Kidney (tissue), 13 donors: ENCODE measurements at regions not wholly inside any gene's neighbourhood (a gene's known extent, or its start where the extent isn't known, plus 50 kb on each side); places are given as distances from the start of the nearest gene placed in this dataset.

Source experiments
- DNase-seq, 5 donors: peaks; one replicate each; pipeline ENCODE4 v3.0.0-alpha.2; 2013 to 2020
- FAIRE-seq: peaks from 2 replicates; lab custom pipeline; 2012; peaks lifted over from hg19 to GRCh38; lab: Jason Lieb, UNC
- H3K27ac ChIP-seq, 2 donors: one replicate each; pipeline ENCODE4 v1.7.0; 2013; ENCODE audit warnings: low read depth in 2 of 2, low read length in 2 of 2, inconsistent platforms in 1 of 2
- H3K27me3 ChIP-seq: one replicate; pipeline ENCODE4 v1.7.1; 2013; ENCODE audit warnings: low read length, inconsistent platforms; ENCODE audit not compliant: control insufficient read depth, insufficient read depth
- H3K36me3 ChIP-seq, 3 donors: one replicate each; pipeline versions ENCODE4 v1.7.0 to v1.7.1; 2013; ENCODE audit warnings: low read length in 3 of 3, control low read depth in 1 of 3, inconsistent platforms in 1 of 3; ENCODE audit not compliant: insufficient read depth in 3 of 3, control insufficient read depth in 2 of 3
- H3K4me1 ChIP-seq, 3 donors: one replicate each; pipeline versions ENCODE4 v1.7.0 to v1.7.1; 2013; ENCODE audit warnings: low read length in 3 of 3, inconsistent platforms in 1 of 3, low read depth in 1 of 3; ENCODE audit not compliant: control insufficient read depth in 2 of 3, insufficient read depth in 2 of 3
- H3K4me3 ChIP-seq, 3 donors: one replicate each; pipeline versions ENCODE4 v1.7.0 to v1.8.1; 2013; ENCODE audit warnings: low read length in 3 of 3, control low read depth in 1 of 3, inconsistent platforms in 1 of 3
- H3K9ac ChIP-seq, 3 donors: one replicate each; pipeline versions ENCODE4 v1.7.0 to v1.7.1; 2013; ENCODE audit warnings: low read length in 3 of 3, control low read depth in 1 of 3, inconsistent platforms in 1 of 3
- H3K9me3 ChIP-seq, 3 donors: one replicate each; pipeline versions ENCODE4 v1.7.0 to v1.7.1; 2013; ENCODE audit warnings: low read length in 3 of 3, control low read depth in 1 of 3, inconsistent platforms in 1 of 3; ENCODE audit not compliant: control insufficient read depth in 2 of 3, insufficient read depth in 1 of 3
- CTCF ChIP-seq: IDR thresholded peaks from 3 replicates; pipeline ENCODE4 v1.5.1; 2012; ENCODE audit warnings: mild to moderate bottlenecking, moderate library complexity, borderline replicate concordance; ENCODE audit not compliant: insufficient read depth; ENCODE audit errors: extremely low read depth
- intact Hi-C: fragments of 100-400 bp; cut with DNase I; formaldehyde crosslinking; loops from one replicate; pipeline ENCODE4 v1.11.1; 2022
- donor health status: control.
- donor health status: control.
- donor health status: control.
- donor health status: control.
- donor health status: control.
- donor health status: DM: yes; HTN: yes; CAD: no.
- donor health status: Normal renal cell carcinoma (clear cell type).

GRCh38 chr13:107743526-107743925, 471.8 kb downstream of the LIG4 start:
- no peak for TF ChIP-seq CTCF
- no peak overlapping the region for H3K27ac ChIP-seq
- H3K36me3 ChIP-seq: no peaks in the 10 kb centered on the region

GRCh38 chr13:107743100-107743499, 472.2 kb downstream of the LIG4 start:
- H3K9ac ChIP-seq: no peak overlapping the region
- TF ChIP-seq CTCF: no peak
- intact Hi-C loops: no loop called here
- no peak overlapping the region for H3K4me3 ChIP-seq
- FAIRE-seq: no peak
- no peak for DNase-seq
- H3K4me1 ChIP-seq: no peaks in the 10 kb centered on the region
- no peak overlapping the region for H3K27ac ChIP-seq
- no peaks in the 10 kb centered on the region for H3K27me3 ChIP-seq
- H3K36me3 ChIP-seq: no peaks in the 10 kb centered on the region
- no peaks in the 10 kb centered on the region for H3K9me3 ChIP-seq

More at GRCh38 chr13:107743526-107743925, 471.8 kb downstream of the LIG4 start:
- DNase-seq (no peak), FAIRE-seq (no peak)
- no peak overlapping the region for H3K4me3 ChIP-seq
- H3K9ac ChIP-seq: no peak overlapping the region
- intact Hi-C loops: no loop called here
- H3K27me3 ChIP-seq: no peaks in the 10 kb centered on the region
- H3K4me1 ChIP-seq: no peaks in the 10 kb centered on the region
- no peaks in the 10 kb centered on the region for H3K9me3 ChIP-seq

GRCh38 chr13:107742544-107742943, 472.8 kb downstream of the LIG4 start:
- H3K36me3 ChIP-seq: no peaks in the 10 kb centered on the region
- no peak overlapping the region for H3K27ac ChIP-seq
- H3K4me3 ChIP-seq: no peak overlapping the region
- intact Hi-C loops: no loop called here
- H3K9ac ChIP-seq: no peak overlapping the region
- FAIRE-seq: no peak
- H3K9me3 ChIP-seq: no peaks in the 10 kb centered on the region
- no peak for DNase-seq
- H3K4me1 ChIP-seq: no peaks in the 10 kb centered on the region
- no peak for TF ChIP-seq CTCF
- H3K27me3 ChIP-seq: no peaks in the 10 kb centered on the region

GRCh38 chr13:107738004-107738403, 477.3 kb downstream of the LIG4 start:
- Histone ChIP-seq H3K4me1 (no peaks in the 10 kb centered on the region), H3K9ac (no peak overlapping the region), H3K27ac (no peak overlapping the region), H3K4me3 (no peak overlapping the region), H3K9me3 (no peaks in the 10 kb centered on the region), H3K36me3 (no peaks in the 10 kb centered on the region), H3K27me3 (no peaks in the 10 kb centered on the region)
- no peak for FAIRE-seq
- no peak for TF ChIP-seq CTCF
- DNase-seq: no peak
- intact Hi-C loops: no loop called here
